Keratinocyte (primary cell): ENCODE measurements at regions not wholly inside any gene's neighbourhood (a gene's known extent, or its start where the extent isn't known, plus 50 kb on each side); places are given as distances from the start of the nearest gene placed in this dataset.

Experiments used
- DNase-seq: peaks from one replicate; pipeline ENCODE4 v3.0.0-alpha.2; 2011; ENCODE audit warnings: low read depth, missing footprints, low spot score
- FAIRE-seq: peaks from 2 replicates; lab custom pipeline; 2011; peaks lifted over from hg19 to GRCh38; lab: Jason Lieb, UNC
- H2AFZ ChIP-seq: 2 replicates; pipeline ENCODE4 v1.6.0; 2012; ENCODE audit warnings: low read length, control low read depth, inconsistent platforms; ENCODE audit not compliant: control insufficient read depth
- H3K27ac ChIP-seq: 2 replicates; pipeline ENCODE4 v1.5.1; 2011; ENCODE audit warnings: low read length; ENCODE audit not compliant: control insufficient read depth, insufficient read depth
- H3K27me3 ChIP-seq: 3 replicates; pipeline ENCODE4 v1.6.0; 2011; ENCODE audit warnings: low read length; ENCODE audit not compliant: control insufficient read depth, insufficient read depth; ENCODE audit errors: extremely low read depth
- H3K36me3 ChIP-seq, 2 experiments: 2 replicates in 1 of 2; 3 replicates in 1 of 2; pipeline ENCODE4 v1.5.1; 2011; ENCODE audit warnings: low read length in 2 of 2, mild to moderate bottlenecking in 1 of 2; ENCODE audit not compliant: control insufficient read depth in 2 of 2, insufficient read depth in 2 of 2; ENCODE audit errors: extremely low read depth in 1 of 2
- H3K4me1 ChIP-seq: 3 replicates; pipeline ENCODE4 v1.5.1; 2011; ENCODE audit warnings: low read length; ENCODE audit not compliant: control insufficient read depth, insufficient read depth; ENCODE audit errors: extremely low read depth
- H3K4me2 ChIP-seq: 3 replicates; pipeline ENCODE4 v1.6.0; 2011; ENCODE audit warnings: low read depth, low read length; ENCODE audit not compliant: control insufficient read depth, insufficient read depth; ENCODE audit errors: extremely low read depth
- H3K4me3 ChIP-seq, 3 experiments: fragments of 200-600 bp in 1 of 3; sonication (generic) in 1 of 3; 2 replicates in 2 of 3; 3 replicates in 1 of 3; pipeline ENCODE4 v1.5.1; 2011 to 2016; ENCODE audit warnings: low read length in 3 of 3, mild to moderate bottlenecking in 3 of 3, control low read depth in 2 of 3, inconsistent platforms in 1 of 3, low read depth in 1 of 3, mixed read lengths in 1 of 3, mixed run types in 1 of 3, moderate library complexity in 1 of 3; ENCODE audit not compliant: control insufficient read depth in 2 of 3, insufficient read depth in 2 of 3; ENCODE audit errors: extremely low read depth in 1 of 3
- H3K79me2 ChIP-seq: 2 replicates; pipeline ENCODE4 v1.6.0; 2012; ENCODE audit warnings: low read length; ENCODE audit not compliant: control insufficient read depth, insufficient read depth
- H3K9ac ChIP-seq: 3 replicates; pipeline ENCODE4 v1.6.0; 2011; ENCODE audit warnings: low read length; ENCODE audit not compliant: control insufficient read depth, insufficient read depth; ENCODE audit errors: extremely low read depth
- H3K9me1 ChIP-seq: 3 replicates; pipeline ENCODE4 v1.6.0; 2011; ENCODE audit warnings: low read length; ENCODE audit not compliant: control insufficient read depth, insufficient read depth; ENCODE audit errors: extremely low read depth
- H3K9me3 ChIP-seq: 2 replicates; pipeline ENCODE4 v1.5.1; 2012; ENCODE audit warnings: low read depth, low read length; ENCODE audit not compliant: control insufficient read depth
- H4K20me1 ChIP-seq: 3 replicates; pipeline ENCODE4 v1.6.0; 2011; ENCODE audit warnings: low read length; ENCODE audit not compliant: control insufficient read depth, insufficient read depth; ENCODE audit errors: extremely low read depth
- EZH2 ChIP-seq: IDR thresholded peaks from one replicate; pipeline ENCODE4 v1.6.1; 2012; ENCODE audit warnings: inconsistent platforms, mild to moderate bottlenecking, low read length, moderate library complexity
- dilution Hi-C: fragments of 300-500 bp; cut with MboI; formaldehyde crosslinking; loops from one replicate; pipeline ENCODE4 v1.7.0; 2020; ENCODE audit warnings: low sequenced_read_pairs; ENCODE audit not compliant: extremely low pct_ligation_motif_present
- TF ChIP-seq, protein P1 (sequence below), 3 experiments: IDR thresholded peaks in 1 of 3; conservative IDR thresholded peaks in 1 of 3; optimal IDR thresholded peaks in 1 of 3; 2 replicates in 2 of 3; 3 replicates in 1 of 3; pipeline versions ENCODE3 to v1.5.1; 2011; ENCODE audit warnings: low read length in 3 of 3, mild to moderate bottlenecking in 3 of 3, moderate library complexity in 2 of 3, control low read depth in 1 of 3, inconsistent platforms in 1 of 3; ENCODE audit not compliant: insufficient read depth in 2 of 3; ENCODE audit errors: extremely low read depth in 1 of 3

- H3K4me3 ChIP-seq, result no peak overlapping the region
- H3K27me3 ChIP-seq, result no peaks in the 10 kb centered on the region
- no peak overlapping the region for H3K9ac ChIP-seq
- H3K9me1 ChIP-seq, result no peaks in the 10 kb centered on the region
- no peak overlapping the region for H2AFZ ChIP-seq
- H4K20me1 ChIP-seq, result no peaks in the 10 kb centered on the region
- H3K4me2 ChIP-seq, result no peak overlapping the region
- no peak for FAIRE-seq
- no peak overlapping the region for H3K27ac ChIP-seq
- H3K79me2 ChIP-seq, result peaks cover 4% of the 10 kb centered on the region
- peaks cover 0 to 2% of the 10 kb centered on the region in 2 experiments for H3K36me3 ChIP-seq
- TF ChIP-seq, protein P1, sequence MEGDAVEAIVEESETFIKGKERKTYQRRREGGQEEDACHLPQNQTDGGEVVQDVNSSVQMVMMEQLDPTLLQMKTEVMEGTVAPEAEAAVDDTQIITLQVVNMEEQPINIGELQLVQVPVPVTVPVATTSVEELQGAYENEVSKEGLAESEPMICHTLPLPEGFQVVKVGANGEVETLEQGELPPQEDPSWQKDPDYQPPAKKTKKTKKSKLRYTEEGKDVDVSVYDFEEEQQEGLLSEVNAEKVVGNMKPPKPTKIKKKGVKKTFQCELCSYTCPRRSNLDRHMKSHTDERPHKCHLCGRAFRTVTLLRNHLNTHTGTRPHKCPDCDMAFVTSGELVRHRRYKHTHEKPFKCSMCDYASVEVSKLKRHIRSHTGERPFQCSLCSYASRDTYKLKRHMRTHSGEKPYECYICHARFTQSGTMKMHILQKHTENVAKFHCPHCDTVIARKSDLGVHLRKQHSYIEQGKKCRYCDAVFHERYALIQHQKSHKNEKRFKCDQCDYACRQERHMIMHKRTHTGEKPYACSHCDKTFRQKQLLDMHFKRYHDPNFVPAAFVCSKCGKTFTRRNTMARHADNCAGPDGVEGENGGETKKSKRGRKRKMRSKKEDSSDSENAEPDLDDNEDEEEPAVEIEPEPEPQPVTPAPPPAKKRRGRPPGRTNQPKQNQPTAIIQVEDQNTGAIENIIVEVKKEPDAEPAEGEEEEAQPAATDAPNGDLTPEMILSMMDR (optimal IDR thresholded peaks at IDR 0.05 in 1 of 3, IDR thresholded peaks at IDR 0.05 in 1 of 3, conservative IDR thresholded peaks at IDR 0.05 in 1 of 3; ENCODE audit: extremely low read depth in 1 of 3, insufficient read depth in 2 of 3, low read length in 3 of 3), result no peak
- no peak for TF ChIP-seq EZH2
- no peak for DNase-seq
- no peaks in the 10 kb centered on the region for H3K4me1 ChIP-seq
- dilution Hi-C loops, result no loop called here
- no peaks in the 10 kb centered on the region for H3K9me3 ChIP-seq
Measured at GRCh38 chr14:71430321-71430677, 501.9 kb upstream of the RGS6 start.

DNA sequence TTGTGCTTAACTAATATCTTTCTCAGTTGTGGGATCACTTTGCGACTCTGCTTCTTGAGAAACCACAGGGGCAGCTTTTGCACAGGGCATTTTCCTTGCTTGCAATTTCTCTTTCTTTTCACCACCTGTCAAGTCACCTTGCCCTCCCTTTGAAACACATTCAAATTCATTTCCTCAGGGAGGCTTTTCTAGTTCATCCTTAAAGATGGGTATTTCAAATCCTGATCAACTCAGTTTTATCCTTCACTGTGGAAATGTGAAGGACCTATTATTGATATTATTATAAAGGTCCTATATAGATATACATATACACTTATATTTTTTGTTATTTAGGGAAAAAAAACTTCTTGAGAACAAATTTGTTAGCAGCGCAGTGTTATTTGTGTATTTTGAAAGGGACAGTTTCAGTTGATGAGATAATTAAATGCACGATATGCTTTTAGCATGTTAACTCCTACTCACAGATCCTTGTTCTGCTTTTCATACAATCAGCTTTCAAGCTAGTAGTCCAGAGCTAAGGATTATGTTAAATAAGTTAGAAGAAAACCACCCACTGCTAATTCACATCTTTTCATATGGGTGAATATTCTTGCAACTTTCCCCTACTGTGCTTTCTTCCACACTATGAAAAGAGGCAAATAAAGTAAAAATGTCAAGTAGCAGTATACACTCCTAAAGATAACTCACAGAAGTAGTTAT lies 501.4 kb upstream of the RGS6 start:
- no peaks in the 10 kb centered on the region for H3K9me3 ChIP-seq
- no peak overlapping the region for H3K27ac ChIP-seq
- dilution Hi-C loops, result no loop called here
- no peak overlapping the region for H3K9ac ChIP-seq
- no peaks in the 10 kb centered on the region for H3K4me1 ChIP-seq
- DNase-seq, result no peak
- TF ChIP-seq, protein P1 (optimal IDR thresholded peaks at IDR 0.05 in 1 of 3, IDR thresholded peaks at IDR 0.05 in 1 of 3, conservative IDR thresholded peaks at IDR 0.05 in 1 of 3; ENCODE audit: extremely low read depth in 1 of 3, insufficient read depth in 2 of 3, low read length in 3 of 3), result no peak
- no peak for TF ChIP-seq EZH2
- no peak for FAIRE-seq
- peaks cover 1% of the 10 kb centered on the region for H3K79me2 ChIP-seq
- H2AFZ ChIP-seq, result no peak overlapping the region
- no peak overlapping the region for H3K4me2 ChIP-seq
- H3K9me1 ChIP-seq, result no peaks in the 10 kb centered on the region
- no peaks in the 10 kb centered on the region for H4K20me1 ChIP-seq
- no peaks in the 10 kb centered on the region for H3K27me3 ChIP-seq
- no peaks in the 10 kb centered on the region for H3K36me3 ChIP-seq
- H3K4me3 ChIP-seq, result no peak overlapping the region
